Suprapubic skin (tissue), 3 donors: ENCODE measurements at regions not wholly inside any gene's neighbourhood (a gene's known extent, or its start where the extent isn't known, plus 50 kb on each side); places are given as distances from the start of the nearest gene placed in this dataset.

ENCODE experiments used
- POLR2A ChIP-seq, 2 donors: fragments of 450-650 bp; IDR thresholded peaks; one replicate each; pipeline ENCODE4 v1.6.1; 2017; ENCODE audit warnings: antibody characterized with exemption in 2 of 2, mild to moderate bottlenecking in 2 of 2, moderate library complexity in 2 of 2
- TF ChIP-seq, protein P1 (sequence below), 2 donors: fragments of 200-600 bp in 1 of 2; fragments of 450-650 bp in 1 of 2; sonication (generic) in 1 of 2; IDR thresholded peaks; one replicate each; pipeline ENCODE4 v1.5.1; 2016 to 2019; ENCODE audit warnings: antibody characterized with exemption in 2 of 2, mild to moderate bottlenecking in 1 of 2, moderate library complexity in 1 of 2

DNA sequence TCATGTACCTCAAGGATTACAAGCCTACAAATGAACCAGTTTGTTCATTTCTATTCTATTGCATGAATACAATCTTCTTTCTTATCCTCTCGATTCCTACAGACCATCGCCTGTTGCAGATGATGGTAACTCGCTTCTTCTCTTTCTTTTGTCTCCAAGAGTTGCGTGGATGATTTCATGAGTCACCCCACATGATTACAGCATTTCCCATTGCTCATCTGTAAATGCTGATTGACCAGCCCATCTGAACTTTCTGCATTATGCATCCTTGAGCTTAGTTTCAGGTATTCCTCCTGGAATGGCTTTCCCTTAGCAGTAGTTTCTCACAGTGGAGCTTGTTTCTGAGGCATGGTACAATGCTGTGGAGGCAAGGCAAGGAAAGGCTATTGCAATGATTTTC is 109.6 kb upstream of the TOPAZ1 start:
- TF ChIP-seq, protein P1, sequence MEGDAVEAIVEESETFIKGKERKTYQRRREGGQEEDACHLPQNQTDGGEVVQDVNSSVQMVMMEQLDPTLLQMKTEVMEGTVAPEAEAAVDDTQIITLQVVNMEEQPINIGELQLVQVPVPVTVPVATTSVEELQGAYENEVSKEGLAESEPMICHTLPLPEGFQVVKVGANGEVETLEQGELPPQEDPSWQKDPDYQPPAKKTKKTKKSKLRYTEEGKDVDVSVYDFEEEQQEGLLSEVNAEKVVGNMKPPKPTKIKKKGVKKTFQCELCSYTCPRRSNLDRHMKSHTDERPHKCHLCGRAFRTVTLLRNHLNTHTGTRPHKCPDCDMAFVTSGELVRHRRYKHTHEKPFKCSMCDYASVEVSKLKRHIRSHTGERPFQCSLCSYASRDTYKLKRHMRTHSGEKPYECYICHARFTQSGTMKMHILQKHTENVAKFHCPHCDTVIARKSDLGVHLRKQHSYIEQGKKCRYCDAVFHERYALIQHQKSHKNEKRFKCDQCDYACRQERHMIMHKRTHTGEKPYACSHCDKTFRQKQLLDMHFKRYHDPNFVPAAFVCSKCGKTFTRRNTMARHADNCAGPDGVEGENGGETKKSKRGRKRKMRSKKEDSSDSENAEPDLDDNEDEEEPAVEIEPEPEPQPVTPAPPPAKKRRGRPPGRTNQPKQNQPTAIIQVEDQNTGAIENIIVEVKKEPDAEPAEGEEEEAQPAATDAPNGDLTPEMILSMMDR (IDR thresholded peaks at IDR 0.05), result no peak
- TF ChIP-seq POLR2A (IDR thresholded peaks at IDR 0.05), result no peak
